GM19328 (cell line): ENCODE measurements at regions not wholly inside any gene's neighbourhood (a gene's known extent, or its start where the extent isn't known, plus 50 kb on each side); places are given as distances from the start of the nearest gene placed in this dataset.
A peak's percentile ranks its signal among the peaks of the same experiment; 100 is the strongest.

Source experiments
- ATAC-seq: cut with Tn5 transposase; IDR thresholded peaks from one replicate; pipeline ENCODE4 v1.9.1; 2021; ENCODE audit warnings: mild to moderate bottlenecking, moderate library complexity; ENCODE audit not compliant: unreplicated experiment

DNA sequence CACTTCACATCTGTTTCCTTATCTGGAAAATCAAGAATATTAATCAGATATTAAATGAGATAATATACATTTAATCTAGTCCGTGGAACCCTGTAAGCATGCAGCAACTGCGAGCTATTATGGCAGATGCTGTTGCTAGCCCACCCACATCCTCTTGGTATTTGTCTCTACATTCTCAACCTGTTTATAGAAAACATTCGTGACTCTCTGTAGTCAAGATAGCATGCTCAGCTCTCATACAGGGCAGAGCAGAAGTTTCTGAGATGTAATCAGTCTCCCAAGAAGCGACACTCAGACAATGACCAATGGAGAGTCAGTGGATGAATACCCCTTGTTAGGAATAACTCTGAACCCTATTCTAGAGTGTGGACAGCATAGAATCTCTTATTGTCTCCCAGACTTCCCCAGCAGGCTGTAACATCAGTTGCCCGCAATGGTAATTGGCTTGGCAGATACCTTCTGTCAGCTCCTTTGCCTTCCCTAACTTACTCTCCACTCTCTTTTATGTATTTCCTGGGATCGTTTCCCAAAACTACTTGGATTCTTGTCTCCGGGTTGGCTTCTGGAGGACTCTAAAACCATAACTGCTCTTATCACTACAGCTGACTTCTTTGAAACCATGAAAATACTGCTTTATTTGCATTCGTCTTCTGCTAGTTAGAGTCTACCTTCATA lies 400.7 kb upstream of the TNP1 start:
- no peak for ATAC-seq

DNA sequence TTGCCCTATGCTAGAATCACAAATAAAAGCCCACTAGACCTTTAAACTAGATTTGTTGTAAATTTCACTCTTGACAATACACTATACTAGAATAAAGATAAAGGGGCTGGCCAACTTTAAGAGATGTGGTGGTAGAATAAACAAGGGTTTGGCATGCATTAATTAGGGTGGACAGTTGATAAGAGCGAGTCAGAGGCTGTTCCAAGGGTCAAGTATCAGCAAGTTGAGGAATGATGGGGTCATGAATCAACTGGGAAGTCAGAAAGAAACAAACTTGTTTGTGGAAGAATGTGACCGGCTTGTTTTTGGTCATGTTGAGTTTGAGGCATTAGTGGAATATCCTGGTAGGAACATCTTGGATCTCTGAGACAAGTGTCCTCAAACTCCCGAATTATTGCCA lies 398.3 kb upstream of the TNP1 start:
- ATAC-seq, result no peak

DNA sequence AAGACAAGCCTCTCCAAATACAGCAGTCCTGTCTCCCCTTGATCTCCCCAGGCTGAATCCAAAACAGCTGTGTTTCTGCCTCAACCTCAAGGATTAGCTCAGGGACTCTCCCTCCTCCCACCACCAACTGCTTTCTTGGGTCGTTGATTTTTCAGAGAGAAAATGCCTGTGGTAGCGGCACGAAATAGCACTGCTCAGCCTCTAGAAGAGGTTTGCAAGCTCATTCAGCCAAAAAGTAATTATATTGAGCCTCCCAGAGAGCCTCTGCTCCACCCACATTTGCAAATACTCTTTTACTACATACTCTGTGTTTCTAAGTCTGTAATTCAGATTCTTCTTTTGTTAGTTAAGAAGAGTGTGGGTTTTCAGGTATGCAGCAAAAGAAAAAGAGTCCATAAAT lies 396.4 kb upstream of the TNP1 start:
- ATAC-seq, result no peak

- ATAC-seq, result no peak
Observed at GRCh38 chr2:217254111-217254510, 394.2 kb upstream of the TNP1 start.

GRCh38 chr2:217252181-217252580 lies 392.3 kb upstream of the TNP1 start:
- ATAC-seq, result no peak

DNA sequence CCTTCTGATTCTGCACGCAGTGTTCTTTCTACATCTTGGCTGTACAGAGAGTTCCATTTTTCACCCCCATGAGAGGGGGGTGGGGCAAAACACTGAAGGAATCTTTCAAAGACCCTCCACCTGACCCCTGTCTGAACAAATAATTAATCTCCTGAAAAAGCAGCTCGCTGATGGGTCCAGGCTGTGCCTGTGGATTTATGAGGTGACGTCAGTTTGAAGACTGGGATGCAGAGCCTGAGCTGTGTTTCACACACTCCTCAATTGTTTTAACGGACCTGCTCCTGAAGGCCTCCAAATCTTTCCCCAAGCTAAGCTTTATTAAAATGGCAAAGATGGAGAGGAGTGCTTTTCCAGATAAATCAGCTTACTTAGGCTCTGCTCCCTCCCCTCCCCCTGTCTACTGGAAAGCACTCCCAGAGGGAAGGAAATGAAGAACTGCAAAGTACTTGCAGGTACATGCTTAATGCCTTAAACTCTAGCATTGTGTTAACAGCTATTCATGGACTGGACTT lies 390.2 kb upstream of the TNP1 start:
- ATAC-seq, result no peak

DNA sequence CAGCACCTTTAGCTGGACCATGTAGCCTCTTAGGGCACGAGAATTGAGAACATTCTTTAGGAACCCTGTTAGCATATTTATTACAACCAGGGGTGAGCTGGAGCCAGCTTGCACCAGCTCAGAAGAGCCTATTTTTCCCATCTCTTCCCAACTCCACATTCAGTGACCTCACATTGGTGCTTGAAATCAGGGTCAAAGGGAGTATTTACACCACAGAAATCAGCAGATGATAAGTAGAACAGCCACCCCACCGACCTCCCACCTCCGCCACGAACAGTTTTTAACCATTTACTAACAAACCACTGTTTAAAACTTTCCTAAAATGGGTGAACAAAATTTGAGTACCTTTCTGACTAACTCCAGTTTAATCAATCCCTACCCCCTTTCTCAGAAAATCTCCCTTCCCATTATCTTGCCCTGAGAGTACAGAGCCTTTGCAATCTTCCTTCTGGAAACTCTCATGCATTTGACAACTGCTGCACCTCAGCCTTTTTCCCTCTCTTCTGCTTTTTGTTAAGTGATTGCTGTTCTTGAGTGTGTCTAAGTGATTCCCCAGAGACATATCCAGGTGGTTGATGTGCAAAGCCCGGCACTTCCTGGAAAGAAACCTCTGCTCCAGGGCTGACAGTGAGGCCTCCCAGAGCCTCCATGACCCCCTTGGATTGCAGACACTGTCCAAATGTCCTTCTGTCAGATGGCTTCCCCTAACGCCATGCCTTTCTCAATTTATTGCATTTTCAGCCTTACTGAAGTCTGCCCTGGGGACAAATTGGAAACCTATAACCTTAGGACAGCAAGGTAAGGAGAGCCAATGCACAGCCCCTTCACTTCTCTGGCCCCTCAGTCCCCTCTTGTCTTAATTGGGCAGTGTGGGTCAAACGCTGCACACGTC lies 389.5 kb upstream of the TNP1 start:
- ATAC-seq, result no peak

GRCh38 chr2:217248312-217248935 lies 388.6 kb upstream of the TNP1 start:
- peak; percentile 86 for ATAC-seq

GRCh38 chr2:217247476-217247875 lies 387.6 kb upstream of the TNP1 start:
- no peak for ATAC-seq

DNA sequence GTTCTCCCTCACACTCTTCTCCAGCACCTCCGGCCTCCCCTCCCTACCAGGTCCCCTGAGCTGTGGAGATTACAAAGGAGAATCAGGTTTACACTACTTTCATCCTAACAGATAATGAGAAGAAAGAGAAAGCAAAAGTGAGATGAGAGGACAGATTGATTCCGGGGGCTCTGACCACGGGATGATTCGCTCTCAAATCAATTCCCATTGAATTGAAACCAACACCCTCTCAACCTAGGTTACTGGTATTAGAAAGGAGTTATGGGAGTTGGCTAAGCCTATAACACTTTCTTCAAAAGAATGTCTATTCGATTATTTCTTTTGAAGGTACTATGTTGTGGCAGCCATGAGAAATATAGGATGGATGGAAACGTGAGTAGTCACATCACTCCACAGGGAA lies 386.2 kb upstream of the TNP1 start:
- ATAC-seq, result no peak

- ATAC-seq, result no peak
Observed at GRCh38 chr2:217244815-217245214, 385.0 kb upstream of the TNP1 start.

GRCh38 chr2:217242947-217243346 lies 383.1 kb upstream of the TNP1 start:
- no peak for ATAC-seq

DNA sequence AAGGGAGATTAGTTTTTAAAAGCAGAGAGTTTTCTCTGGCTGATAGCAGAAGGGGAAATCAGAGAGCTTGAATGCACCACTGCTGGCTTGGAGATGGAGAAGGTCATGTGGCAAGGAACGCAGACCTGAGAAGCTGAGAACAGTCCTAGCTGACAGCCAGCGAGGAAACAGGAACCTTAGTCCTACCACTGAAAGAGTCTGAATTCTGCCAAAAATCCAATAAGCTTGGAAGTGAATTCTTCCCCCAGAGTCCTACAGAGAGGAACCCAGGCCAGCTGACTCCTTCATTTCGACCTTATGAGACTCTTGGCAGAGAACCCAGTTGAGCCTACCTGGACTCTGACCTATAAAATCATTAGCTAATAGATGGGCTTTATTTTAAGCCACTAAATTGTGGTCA lies 371.9 kb upstream of the TNP1 start:
- no peak for ATAC-seq

- no peak for ATAC-seq
Observed at GRCh38 chr2:217231212-217231611, 371.3 kb upstream of the TNP1 start.

- no peak for ATAC-seq
Observed at GRCh38 chr2:217228732-217229131, 368.9 kb upstream of the TNP1 start.

DNA sequence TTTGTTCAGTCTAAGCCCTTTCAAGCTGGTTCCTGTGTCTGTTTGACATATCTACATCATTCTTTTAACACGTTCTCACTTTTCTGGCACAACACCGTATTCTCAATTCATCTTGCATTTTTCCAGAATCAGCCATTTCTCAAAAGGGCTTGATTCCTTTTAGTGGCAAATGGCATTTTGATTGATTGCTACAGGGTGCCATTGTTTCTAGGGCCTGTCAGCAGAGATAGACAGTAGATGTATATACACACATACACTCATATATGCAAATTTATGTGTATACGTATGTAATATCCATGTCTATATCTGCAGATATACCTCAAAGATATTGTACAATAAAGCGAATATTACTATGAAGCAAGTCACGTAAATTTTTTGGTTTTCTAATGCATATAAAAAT lies 367.9 kb upstream of the TNP1 start:
- no peak for ATAC-seq

- no peak for ATAC-seq
Observed at GRCh38 chr2:217225596-217225995, 365.7 kb upstream of the TNP1 start.

GRCh38 chr2:217223222-217223930 lies 363.5 kb upstream of the TNP1 start:
- ATAC-seq, result peak; percentile 73

- peak; percentile 42 for ATAC-seq
Observed at GRCh38 chr2:217222309-217222910, 362.5 kb upstream of the TNP1 start.

DNA sequence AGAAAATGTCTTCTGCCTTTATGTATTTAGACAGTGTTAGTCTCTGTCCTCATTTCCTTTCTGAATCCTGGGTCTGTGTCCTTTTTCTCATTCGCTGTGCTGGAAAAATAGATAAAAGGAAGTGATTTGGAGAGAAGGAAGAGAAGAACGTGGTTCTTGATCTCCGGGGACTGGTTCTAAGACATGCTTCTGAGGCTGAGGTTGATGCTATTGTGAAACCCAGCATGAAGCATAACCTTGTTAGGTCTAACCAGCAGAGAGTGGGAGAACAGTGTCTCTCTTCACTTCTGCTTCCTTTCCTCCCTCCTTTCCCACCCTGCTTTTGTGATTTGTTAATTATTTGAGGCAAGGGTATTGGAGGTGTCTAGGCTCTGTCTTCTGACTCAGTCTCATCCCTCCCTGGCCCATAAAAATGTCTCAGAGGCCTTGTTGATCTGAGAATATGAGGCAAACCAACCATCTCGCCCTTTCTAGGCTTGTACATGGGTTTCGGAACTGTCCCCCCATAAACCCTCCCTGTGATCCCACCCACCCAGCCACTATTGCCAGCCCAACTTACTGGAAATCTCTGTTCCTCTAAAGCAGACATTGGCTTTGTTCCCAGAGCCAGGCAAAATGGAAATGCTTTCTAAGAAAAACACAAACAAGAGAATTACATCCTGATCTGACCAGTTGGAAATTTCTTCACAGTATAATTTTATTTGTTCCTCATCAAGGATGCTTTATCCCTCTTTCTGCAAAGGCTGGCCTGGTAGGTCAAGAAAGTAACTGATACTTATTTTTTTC lies 360.6 kb upstream of the TNP1 start:
- no peak for ATAC-seq
